WTC11 (cell line): ENCODE measurements at regions not wholly inside any gene's neighbourhood (a gene's known extent, or its start where the extent isn't known, plus 50 kb on each side); places are given as distances from the start of the nearest gene placed in this dataset.

Experiments
- ATAC-seq: fragments of 200-7000 bp; cut with Tn5 transposase; 2 replicates; pipeline ENCODE4 v1.10.0; 2021; ENCODE audit warnings: mild to moderate bottlenecking, moderate library complexity
- CTCF ChIA-PET: fragments of 300-600 bp; sonication (Branson Sonifier 250); formaldehyde crosslinking; loops from one replicate; lab custom pipeline; 2021; ENCODE audit warnings: antibody characterized with exemption; lab: Charles Lee
- POLR2A ChIA-PET: fragments of 350-600 bp; sonication (Branson Sonifier 250); formaldehyde crosslinking; loops from one replicate; lab custom pipeline; 2021; ENCODE audit warnings: antibody characterized with exemption; lab: Charles Lee
- DNase-seq: peaks from one replicate; pipeline ENCODE4 v3.0.0; 2021; ENCODE audit warnings: low spot score
- H3K27ac Mint-ChIP-seq: 2 replicates; pipeline ENCODE4 v1.8.0; 2021; ENCODE audit warnings: mixed read lengths
- H3K27me3 Mint-ChIP-seq: 2 replicates; pipeline ENCODE4 v1.8.0; 2021; ENCODE audit warnings: low read depth, mild to moderate bottlenecking, moderate library complexity, mixed read lengths
- H3K36me3 Mint-ChIP-seq: 2 replicates; pipeline ENCODE4 v1.8.0; 2021; ENCODE audit warnings: mixed read lengths
- H3K4me1 Mint-ChIP-seq: 2 replicates; pipeline ENCODE4 v1.8.0; 2022; ENCODE audit warnings: mixed read lengths
- H3K4me3 Mint-ChIP-seq: 2 replicates; pipeline ENCODE4 v1.8.0; 2021; ENCODE audit warnings: mild to moderate bottlenecking, moderate library complexity, mixed read lengths
- H3K9me3 Mint-ChIP-seq: 2 replicates; pipeline ENCODE4 v1.8.0; 2021; ENCODE audit warnings: mixed read lengths
- CBFB ChIP-seq: sonication (generic); formaldehyde crosslinking; IDR thresholded peaks from 2 replicates; pipeline ENCODE4 v1.8.1; 2022; ENCODE audit warnings: mild to moderate bottlenecking, low read depth, missing genetic modification reagents
- E2F1 ChIP-seq: sonication (generic); formaldehyde crosslinking; IDR thresholded peaks from 2 replicates; pipeline ENCODE4 v1.8.0; 2022; ENCODE audit warnings: mild to moderate bottlenecking, missing genetic modification reagents
- ELF4 ChIP-seq: sonication (generic); formaldehyde crosslinking; IDR thresholded peaks from 2 replicates; pipeline ENCODE4 v1.8.1; 2022; ENCODE audit warnings: low read depth, mild to moderate bottlenecking, moderate library complexity, missing genetic modification reagents
- FOXK1 ChIP-seq: sonication (generic); formaldehyde crosslinking; IDR thresholded peaks from 2 replicates; pipeline ENCODE4 v1.8.0; 2022; ENCODE audit warnings: mild to moderate bottlenecking, moderate library complexity, missing genetic modification reagents
- GABPB1 ChIP-seq: sonication (generic); formaldehyde crosslinking; IDR thresholded peaks from 2 replicates; pipeline ENCODE4 v1.8.1; 2023; ENCODE audit warnings: mild to moderate bottlenecking, missing genetic modification reagents
- GRHL2 ChIP-seq: fragments of 250-450 bp; sonication (Bioruptor Pico); IDR thresholded peaks from 2 replicates; pipeline ENCODE4 v1.8.0; 2022; ENCODE audit warnings: mild to moderate bottlenecking, moderate library complexity; ENCODE audit not compliant: insufficient replicate concordance, severe bottlenecking
- HMGXB4 ChIP-seq: sonication (generic); formaldehyde crosslinking; IDR thresholded peaks from 2 replicates; pipeline ENCODE4 v1.8.1; 2023; ENCODE audit warnings: mild to moderate bottlenecking, moderate library complexity, missing genetic modification reagents
- IRF2 ChIP-seq: sonication (generic); formaldehyde crosslinking; IDR thresholded peaks from 2 replicates; pipeline ENCODE4 v1.8.0; 2022; ENCODE audit warnings: low read depth, missing genetic modification reagents, borderline replicate concordance
- JUN ChIP-seq: sonication (generic); formaldehyde crosslinking; IDR thresholded peaks from 2 replicates; pipeline ENCODE4 v1.8.0; 2023; ENCODE audit warnings: mild to moderate bottlenecking, missing genetic modification reagents
- NFYB ChIP-seq: sonication (generic); formaldehyde crosslinking; conservative IDR thresholded peaks from 2 replicates; pipeline ENCODE4 v1.8.0; 2022; ENCODE audit warnings: low read depth, missing genetic modification reagents
- NR1H2 ChIP-seq: sonication (generic); formaldehyde crosslinking; IDR thresholded peaks from 2 replicates; pipeline ENCODE4 v1.9.0; 2021; ENCODE audit warnings: mild to moderate bottlenecking, moderate library complexity, missing genetic modification reagents
- OVOL2 ChIP-seq: fragments of 250-450 bp; sonication (Bioruptor Pico); IDR thresholded peaks from 2 replicates; pipeline ENCODE4 v1.9.0; 2021; ENCODE audit warnings: mild to moderate bottlenecking, borderline replicate concordance
- RORB ChIP-seq: fragments of 250-450 bp; sonication (Bioruptor Pico); IDR thresholded peaks from 2 replicates; pipeline ENCODE4 v1.9.0; 2021; ENCODE audit warnings: mild to moderate bottlenecking
- TCF7 ChIP-seq: sonication (generic); formaldehyde crosslinking; IDR thresholded peaks from 2 replicates; pipeline ENCODE4 v1.8.0; 2022; ENCODE audit warnings: mild to moderate bottlenecking, low read depth, missing genetic modification reagents, moderate library complexity
- TEAD4 ChIP-seq: sonication (generic); formaldehyde crosslinking; IDR thresholded peaks from 2 replicates; pipeline ENCODE4 v1.8.0; 2022; ENCODE audit warnings: mild to moderate bottlenecking, missing genetic modification reagents
- ZNF281 ChIP-seq: sonication (generic); formaldehyde crosslinking; IDR thresholded peaks from 2 replicates; pipeline ENCODE4 v1.8.0; 2023; ENCODE audit warnings: mild to moderate bottlenecking, missing genetic modification reagents
- ZNF423 ChIP-seq: fragments of 250-450 bp; sonication (Bioruptor Pico); IDR thresholded peaks from 2 replicates; pipeline ENCODE4 v2.1.2; 2022; ENCODE audit warnings: mild to moderate bottlenecking, moderate library complexity
- TF ChIP-seq, protein P1 (sequence below): fragments of 250-450 bp; sonication (Bioruptor Pico); IDR thresholded peaks from 2 replicates; pipeline ENCODE4 v2.1.2; 2022; ENCODE audit warnings: mild to moderate bottlenecking, moderate library complexity
- TF ChIP-seq, protein P2 (sequence below): sonication (generic); formaldehyde crosslinking; IDR thresholded peaks from 2 replicates; pipeline ENCODE4 v1.8.0; 2023; ENCODE audit warnings: missing genetic modification reagents
- TF ChIP-seq, protein P3 (sequence below): sonication (generic); formaldehyde crosslinking; IDR thresholded peaks from 2 replicates; pipeline ENCODE4 v1.8.0; 2022; ENCODE audit warnings: mild to moderate bottlenecking, missing genetic modification reagents
- TF ChIP-seq, protein P4 (sequence below): sonication (generic); formaldehyde crosslinking; IDR thresholded peaks from 2 replicates; pipeline ENCODE4 v1.8.1; 2022; ENCODE audit warnings: low read depth, mild to moderate bottlenecking, moderate library complexity, missing genetic modification reagents, borderline replicate concordance
- TF ChIP-seq, protein P5 (sequence below): fragments of 250-450 bp; sonication (Bioruptor Pico); IDR thresholded peaks from 2 replicates; pipeline ENCODE4 v1.9.0; 2021; ENCODE audit warnings: mild to moderate bottlenecking

DNA sequence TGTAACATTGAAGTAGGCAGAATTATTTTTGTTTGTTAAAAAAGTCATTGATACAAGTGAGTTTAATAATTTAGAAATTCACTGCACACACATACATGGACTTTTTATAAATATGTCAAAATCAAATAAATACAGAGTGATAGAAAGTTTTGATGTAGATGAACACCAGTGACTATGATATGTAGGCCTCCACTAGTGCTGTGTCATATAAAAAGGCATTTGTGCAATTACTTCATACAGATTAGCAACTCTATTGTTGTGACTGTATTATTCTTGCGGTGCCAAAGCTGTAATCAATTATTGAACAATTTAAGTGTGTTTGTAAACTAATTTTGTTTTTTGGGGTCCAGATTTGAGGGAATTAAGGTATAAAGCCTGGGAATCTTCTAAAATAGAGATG lies 366.2 kb upstream of the PITX2 start:
- POLR2A ChIA-PET: no interaction called here
- Mint-ChIP-seq H3K4me3 (no peak overlapping the region), H3K27ac (no peak overlapping the region), H3K27me3 (no peaks in the 10 kb centered on the region), H3K9me3 (no peaks in the 10 kb centered on the region), H3K36me3 (no peaks in the 10 kb centered on the region), H3K4me1 (no peaks in the 10 kb centered on the region)
- DNase-seq (no peak), ATAC-seq (no peak)
- CTCF ChIA-PET: no interaction called here
- TF ChIP-seq TCF7 (CRISPR knock-in tag) (no peak), ELF4 (no peak), JUN (CRISPR knock-in tag) (no peak), RORB (CRISPR knock-in tag) (no peak), NFYB (no peak), E2F1 (CRISPR knock-in tag) (no peak)
- TF ChIP-seq, protein P1, sequence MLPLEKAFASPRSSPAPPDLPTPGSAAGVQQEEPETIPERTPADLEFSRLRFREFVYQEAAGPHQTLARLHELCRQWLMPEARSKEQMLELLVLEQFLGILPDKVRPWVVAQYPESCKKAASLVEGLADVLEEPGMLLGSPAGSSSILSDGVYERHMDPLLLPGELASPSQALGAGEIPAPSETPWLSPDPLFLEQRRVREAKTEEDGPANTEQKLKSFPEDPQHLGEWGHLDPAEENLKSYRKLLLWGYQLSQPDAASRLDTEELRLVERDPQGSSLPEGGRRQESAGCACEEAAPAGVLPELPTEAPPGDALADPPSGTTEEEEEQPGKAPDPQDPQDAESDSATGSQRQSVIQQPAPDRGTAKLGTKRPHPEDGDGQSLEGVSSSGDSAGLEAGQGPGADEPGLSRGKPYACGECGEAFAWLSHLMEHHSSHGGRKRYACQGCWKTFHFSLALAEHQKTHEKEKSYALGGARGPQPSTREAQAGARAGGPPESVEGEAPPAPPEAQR (CRISPR knock-in tag): no peak
- TF ChIP-seq, protein P2, sequence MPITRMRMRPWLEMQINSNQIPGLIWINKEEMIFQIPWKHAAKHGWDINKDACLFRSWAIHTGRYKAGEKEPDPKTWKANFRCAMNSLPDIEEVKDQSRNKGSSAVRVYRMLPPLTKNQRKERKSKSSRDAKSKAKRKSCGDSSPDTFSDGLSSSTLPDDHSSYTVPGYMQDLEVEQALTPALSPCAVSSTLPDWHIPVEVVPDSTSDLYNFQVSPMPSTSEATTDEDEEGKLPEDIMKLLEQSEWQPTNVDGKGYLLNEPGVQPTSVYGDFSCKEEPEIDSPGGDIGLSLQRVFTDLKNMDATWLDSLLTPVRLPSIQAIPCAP: no peak

GRCh38 chr4:110994781-110995180 lies 371.9 kb upstream of the PITX2 start:
- H3K9me3 Mint-ChIP-seq: no peaks in the 10 kb centered on the region
- no peak overlapping the region for H3K4me3 Mint-ChIP-seq
- ChIA-PET CTCF (no interaction called here), POLR2A (no interaction called here)
- no peak for ATAC-seq
- no peak for TF ChIP-seq IRF2 (CRISPR knock-in tag)
- TF ChIP-seq GABPB1 (CRISPR knock-in tag): no peak
- TF ChIP-seq FOXK1 (CRISPR knock-in tag): no peak
- TF ChIP-seq ELF4: no peak
- TF ChIP-seq, all 79 proteins: peak for 0
- no peaks in the 10 kb centered on the region; the same call in 1 of the 2 replicates for H3K27me3 Mint-ChIP-seq
- DNase-seq: no peak
- no peaks in the 10 kb centered on the region for H3K4me1 Mint-ChIP-seq
- no peak overlapping the region for H3K27ac Mint-ChIP-seq
- H3K36me3 Mint-ChIP-seq: no peaks in the 10 kb centered on the region

GRCh38 chr4:110998320-110998719 lies 375.4 kb upstream of the PITX2 start:
- H3K27me3 Mint-ChIP-seq: no peaks in the 10 kb centered on the region; the same call in 1 of the 2 replicates
- POLR2A ChIA-PET: no interaction called here
- no peaks in the 10 kb centered on the region for H3K36me3 Mint-ChIP-seq
- no peak overlapping the region for H3K27ac Mint-ChIP-seq
- H3K4me3 Mint-ChIP-seq: no peak overlapping the region
- no peak for DNase-seq
- no peaks in the 10 kb centered on the region for H3K9me3 Mint-ChIP-seq
- ATAC-seq: no peak
- no peaks in the 10 kb centered on the region for H3K4me1 Mint-ChIP-seq
- CTCF ChIA-PET: no interaction called here
- TF ChIP-seq GRHL2 (CRISPR knock-in tag) (no peak), HMGXB4 (no peak), NR1H2 (CRISPR knock-in tag) (no peak), TEAD4 (no peak), ZNF281 (no peak), OVOL2 (CRISPR knock-in tag) (no peak), ZNF423 (CRISPR knock-in tag) (no peak), CBFB (no peak)
- TF ChIP-seq, protein P3, sequence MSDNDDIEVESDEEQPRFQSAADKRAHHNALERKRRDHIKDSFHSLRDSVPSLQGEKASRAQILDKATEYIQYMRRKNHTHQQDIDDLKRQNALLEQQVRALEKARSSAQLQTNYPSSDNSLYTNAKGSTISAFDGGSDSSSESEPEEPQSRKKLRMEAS (CRISPR knock-in tag): no peak
- TF ChIP-seq, protein P4, sequence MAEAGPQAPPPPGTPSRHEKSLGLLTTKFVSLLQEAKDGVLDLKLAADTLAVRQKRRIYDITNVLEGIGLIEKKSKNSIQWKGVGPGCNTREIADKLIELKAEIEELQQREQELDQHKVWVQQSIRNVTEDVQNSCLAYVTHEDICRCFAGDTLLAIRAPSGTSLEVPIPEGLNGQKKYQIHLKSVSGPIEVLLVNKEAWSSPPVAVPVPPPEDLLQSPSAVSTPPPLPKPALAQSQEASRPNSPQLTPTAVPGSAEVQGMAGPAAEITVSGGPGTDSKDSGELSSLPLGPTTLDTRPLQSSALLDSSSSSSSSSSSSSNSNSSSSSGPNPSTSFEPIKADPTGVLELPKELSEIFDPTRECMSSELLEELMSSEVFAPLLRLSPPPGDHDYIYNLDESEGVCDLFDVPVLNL: no peak
- TF ChIP-seq, protein P5, sequence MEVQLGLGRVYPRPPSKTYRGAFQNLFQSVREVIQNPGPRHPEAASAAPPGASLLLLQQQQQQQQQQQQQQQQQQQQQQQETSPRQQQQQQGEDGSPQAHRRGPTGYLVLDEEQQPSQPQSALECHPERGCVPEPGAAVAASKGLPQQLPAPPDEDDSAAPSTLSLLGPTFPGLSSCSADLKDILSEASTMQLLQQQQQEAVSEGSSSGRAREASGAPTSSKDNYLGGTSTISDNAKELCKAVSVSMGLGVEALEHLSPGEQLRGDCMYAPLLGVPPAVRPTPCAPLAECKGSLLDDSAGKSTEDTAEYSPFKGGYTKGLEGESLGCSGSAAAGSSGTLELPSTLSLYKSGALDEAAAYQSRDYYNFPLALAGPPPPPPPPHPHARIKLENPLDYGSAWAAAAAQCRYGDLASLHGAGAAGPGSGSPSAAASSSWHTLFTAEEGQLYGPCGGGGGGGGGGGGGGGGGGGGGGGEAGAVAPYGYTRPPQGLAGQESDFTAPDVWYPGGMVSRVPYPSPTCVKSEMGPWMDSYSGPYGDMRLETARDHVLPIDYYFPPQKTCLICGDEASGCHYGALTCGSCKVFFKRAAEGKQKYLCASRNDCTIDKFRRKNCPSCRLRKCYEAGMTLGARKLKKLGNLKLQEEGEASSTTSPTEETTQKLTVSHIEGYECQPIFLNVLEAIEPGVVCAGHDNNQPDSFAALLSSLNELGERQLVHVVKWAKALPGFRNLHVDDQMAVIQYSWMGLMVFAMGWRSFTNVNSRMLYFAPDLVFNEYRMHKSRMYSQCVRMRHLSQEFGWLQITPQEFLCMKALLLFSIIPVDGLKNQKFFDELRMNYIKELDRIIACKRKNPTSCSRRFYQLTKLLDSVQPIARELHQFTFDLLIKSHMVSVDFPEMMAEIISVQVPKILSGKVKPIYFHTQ (CRISPR knock-in tag): no peak
